Fibroblast of villous mesenchyme (primary cell): ENCODE measurements at regions not wholly inside any gene's neighbourhood (a gene's known extent, or its start where the extent isn't known, plus 50 kb on each side); places are given as distances from the start of the nearest gene placed in this dataset.

Experiments used
- DNase-seq: peaks from one replicate; pipeline ENCODE4 v3.0.0-alpha.2; 2010; ENCODE audit warnings: low read depth
- H3K4me3 ChIP-seq: 2 replicates; pipeline ENCODE4 v1.5.1; 2011; ENCODE audit warnings: low read depth, mild to moderate bottlenecking, low read length
- CTCF ChIP-seq: IDR thresholded peaks from 2 replicates; pipeline ENCODE4 v1.5.1; 2012; ENCODE audit warnings: low read depth, mild to moderate bottlenecking, low read length; ENCODE audit not compliant: insufficient read depth

- TF ChIP-seq CTCF = no peak
- no peak overlapping the region for H3K4me3 ChIP-seq
Measured at GRCh38 chr3:59310736-59311135, 260.9 kb upstream of the CFAP20DC start.

GRCh38 chr3:59308684-59309083 lies 258.9 kb upstream of the CFAP20DC start:
- no peak overlapping the region for H3K4me3 ChIP-seq
- no peak for TF ChIP-seq CTCF
- no peak for DNase-seq

More at GRCh38 chr3:59310736-59311135, 260.9 kb upstream of the CFAP20DC start:
- DNase-seq = no peak

- TF ChIP-seq CTCF = no peak
- no peak for DNase-seq
- H3K4me3 ChIP-seq = no peak overlapping the region
Measured at GRCh38 chr3:59308001-59308400, 258.2 kb upstream of the CFAP20DC start.

- no peak overlapping the region for H3K4me3 ChIP-seq
- DNase-seq = no peak
- no peak for TF ChIP-seq CTCF
Measured at GRCh38 chr3:59306436-59306835, 256.6 kb upstream of the CFAP20DC start.

- no peak overlapping the region for H3K4me3 ChIP-seq
- no peak for DNase-seq
- TF ChIP-seq CTCF = no peak
Measured at GRCh38 chr3:59304296-59304695, 254.5 kb upstream of the CFAP20DC start.

GRCh38 chr3:59303452-59303851 lies 253.6 kb upstream of the CFAP20DC start:
- no peak overlapping the region for H3K4me3 ChIP-seq
- TF ChIP-seq CTCF = no peak
- no peak for DNase-seq

- no peak for DNase-seq
- no peak overlapping the region for H3K4me3 ChIP-seq
- no peak for TF ChIP-seq CTCF
Measured at GRCh38 chr3:59302442-59302841, 252.6 kb upstream of the CFAP20DC start.
